A549 (cell line): ENCODE measurements at regions not wholly inside any gene's neighbourhood (a gene's known extent, or its start where the extent isn't known, plus 50 kb on each side); places are given as distances from the start of the nearest gene placed in this dataset.

Source experiments
- ATAC-seq, 2 experiments: fragments of 200-7000 bp in 1 of 2; fragments of >200 bp in 1 of 2; cut with Nextera tagmentation in 1 of 2; cut with Tn5 transposase in 1 of 2; 3 replicates each; pipeline versions ENCODE4 v1.8.0 to v1.9.1; 2018 to 2020; ENCODE audit warnings: mild to moderate bottlenecking in 1 of 2, moderate library complexity in 1 of 2
- CTCF ChIA-PET: fragments of 300-600 bp; sonication (Branson Sonifier 250); formaldehyde crosslinking; extraction: SDS; loops from one replicate; lab custom pipeline; 2021; ENCODE audit warnings: antibody characterized with exemption, inconsistent platforms; lab: Yijun Ruan, JAX
- POLR2A ChIA-PET: fragments of 350-600 bp; formaldehyde crosslinking; extraction: SDS; loops from one replicate; lab custom pipeline; 2021; ENCODE audit warnings: antibody characterized with exemption, inconsistent platforms; lab: Yijun Ruan, JAX
- DNase-seq, 2 experiments: peaks; one replicate each; pipeline versions ENCODE4 v3.0.0 to v3.0.0-alpha.2; 2011 to 2016; ENCODE audit warnings: low read depth in 1 of 2, low spot score in 1 of 2
- FAIRE-seq: peaks from 2 replicates; lab custom pipeline; 2011; peaks lifted over from hg19 to GRCh38; lab: Jason Lieb, UNC
- H3K27ac ChIP-seq, 2 experiments: fragments of >200 bp; sonication (Bioruptor Twin); formaldehyde crosslinking; 3 replicates each; pipeline ENCODE4 v1.5.1; 2016 to 2017
- H3K4me1 ChIP-seq: fragments of >200 bp; sonication (Bioruptor Twin); formaldehyde crosslinking; 3 replicates; pipeline ENCODE4 v1.6.1; 2016
- H3K4me2 ChIP-seq: fragments of >200 bp; sonication (Bioruptor Twin); formaldehyde crosslinking; 3 replicates; pipeline ENCODE4 v1.6.1; 2016
- H3K4me3 ChIP-seq: fragments of >200 bp; sonication (Bioruptor Twin); formaldehyde crosslinking; 3 replicates; pipeline ENCODE4 v1.5.1; 2016
- H3K9me3 ChIP-seq: fragments of >200 bp; sonication (Bioruptor Twin); formaldehyde crosslinking; 3 replicates; pipeline ENCODE4 v1.6.1; 2016
- BHLHE40 ChIP-seq: IDR thresholded peaks from 2 replicates; pipeline ENCODE4 v1.6.1; 2012; ENCODE audit warnings: low read depth, low read length, inconsistent platforms
- CBX2 ChIP-seq: fragments of 200-600 bp; sonication (generic); IDR thresholded peaks from 2 replicates; pipeline ENCODE4 v1.6.1; 2016; ENCODE audit warnings: low read depth, mild to moderate bottlenecking, borderline replicate concordance
- CHD4 ChIP-seq: fragments of 200-600 bp; sonication (generic); IDR thresholded peaks from 2 replicates; pipeline ENCODE4 v1.6.1; 2016; ENCODE audit warnings: antibody characterized with exemption, mild to moderate bottlenecking, borderline replicate concordance
- FOSL2 ChIP-seq, 2 experiments: fragments of 450-650 bp in 1 of 2; fragments of >200 bp in 1 of 2; sonication (Bioruptor Twin) in 1 of 2; formaldehyde crosslinking; IDR thresholded peaks; 2 replicates each; pipeline versions ENCODE4 v1.5.0 to v1.6.1; 2016 to 2020; ENCODE audit warnings: mild to moderate bottlenecking in 1 of 2, moderate library complexity in 1 of 2
- FOXS1 ChIP-seq: fragments of 250-450 bp; sonication (Bioruptor Pico); IDR thresholded peaks from 2 replicates; pipeline ENCODE4 v1.5.0; 2020; ENCODE audit warnings: mild to moderate bottlenecking, moderate library complexity
- HDAC2 ChIP-seq: fragments of 200-600 bp; sonication (generic); IDR thresholded peaks from 2 replicates; pipeline ENCODE4 v1.6.1; 2016
- HOXA7 ChIP-seq: fragments of 250-450 bp; sonication (Bioruptor Pico); IDR thresholded peaks from 2 replicates; pipeline ENCODE4 v1.5.0; 2020; ENCODE audit warnings: mild to moderate bottlenecking, moderate library complexity
- HOXB5 ChIP-seq: fragments of 250-450 bp; sonication (Bioruptor Pico); IDR thresholded peaks from 2 replicates; pipeline ENCODE4 v1.5.0; 2020; ENCODE audit warnings: mild to moderate bottlenecking, moderate library complexity
- JUNB ChIP-seq: fragments of >200 bp; sonication (Bioruptor Twin); formaldehyde crosslinking; IDR thresholded peaks from 2 replicates; pipeline ENCODE4 v1.6.1; 2016
- KDM1A ChIP-seq: fragments of 200-600 bp; sonication (generic); IDR thresholded peaks from 2 replicates; pipeline ENCODE4 v1.6.1; 2016; ENCODE audit warnings: low read depth, mild to moderate bottlenecking
- MAFK ChIP-seq: fragments of 450-650 bp; IDR thresholded peaks from 2 replicates; pipeline ENCODE4 v1.6.1; 2014; ENCODE audit not compliant: partially characterized antibody
- PHF8 ChIP-seq: fragments of 200-600 bp; sonication (generic); IDR thresholded peaks from 2 replicates; pipeline ENCODE4 v1.6.1; 2016; ENCODE audit warnings: low read depth, mild to moderate bottlenecking, antibody characterized with exemption, moderate library complexity, borderline replicate concordance
- RAD21 ChIP-seq, 2 experiments: fragments of >200 bp in 1 of 2; sonication (Bioruptor Twin) in 1 of 2; formaldehyde crosslinking in 1 of 2; IDR thresholded peaks in 1 of 2; conservative IDR thresholded peaks in 1 of 2; 2 replicates in 1 of 2; 3 replicates in 1 of 2; pipeline ENCODE4 v1.6.1; 2012 to 2018; ENCODE audit warnings: inconsistent platforms in 1 of 2
- RFX5 ChIP-seq: fragments of 450-650 bp; IDR thresholded peaks from 2 replicates; pipeline ENCODE4 v1.7.1; 2014; ENCODE audit warnings: antibody characterized with exemption, mild to moderate bottlenecking, moderate library complexity
- SREBF2 ChIP-seq: fragments of 450-650 bp; IDR thresholded peaks from 2 replicates; pipeline ENCODE4 v1.6.1; 2014; ENCODE audit warnings: mild to moderate bottlenecking, moderate library complexity
- TFCP2L1 ChIP-seq: fragments of 250-450 bp; sonication (Bioruptor Pico); IDR thresholded peaks from 2 replicates; pipeline ENCODE4 v1.5.0; 2021; ENCODE audit warnings: mild to moderate bottlenecking
- TP53 ChIP-seq: fragments of 250-450 bp; sonication (Bioruptor Pico); IDR thresholded peaks from 2 replicates; pipeline ENCODE4 v1.5.0; 2021; ENCODE audit warnings: mild to moderate bottlenecking, moderate library complexity
- ZSCAN20 ChIP-seq: fragments of 250-450 bp; sonication (Bioruptor Pico); IDR thresholded peaks from 2 replicates; pipeline ENCODE4 v1.8.0; 2022; ENCODE audit warnings: mild to moderate bottlenecking, moderate library complexity
- WGBS: methylation state at CpG from one replicate; pipeline ENCODE4 v1.1.6; 2017; ENCODE audit errors: missing lambda C conversion rate; 5-methylcytosine and 5-hydroxymethylcytosine counted together
- TF ChIP-seq, protein P1 (sequence below): fragments of >200 bp; sonication (Bioruptor Twin); formaldehyde crosslinking; IDR thresholded peaks from 2 replicates; pipeline ENCODE4 v1.6.1; 2016
- TF ChIP-seq, protein P2 (sequence below): fragments of 250-450 bp; sonication (Bioruptor Pico); IDR thresholded peaks from 2 replicates; pipeline ENCODE4 v1.5.0; 2021; ENCODE audit warnings: mild to moderate bottlenecking, moderate library complexity, borderline replicate concordance
- TF ChIP-seq, protein P3 (sequence below): fragments of >200 bp; sonication (Bioruptor Twin); formaldehyde crosslinking; IDR thresholded peaks from 3 replicates; pipeline ENCODE4 v1.6.1; 2016
- TF ChIP-seq, protein P4 (sequence below): fragments of >200 bp; sonication (Bioruptor Twin); formaldehyde crosslinking; IDR thresholded peaks from 3 replicates; pipeline ENCODE4 v1.5.1; 2016
- TF ChIP-seq, protein P5 (sequence below): fragments of 250-450 bp; sonication (Bioruptor Pico); IDR thresholded peaks from 2 replicates; pipeline ENCODE4 v1.5.0; 2020; ENCODE audit warnings: low read depth, mild to moderate bottlenecking, moderate library complexity

DNA sequence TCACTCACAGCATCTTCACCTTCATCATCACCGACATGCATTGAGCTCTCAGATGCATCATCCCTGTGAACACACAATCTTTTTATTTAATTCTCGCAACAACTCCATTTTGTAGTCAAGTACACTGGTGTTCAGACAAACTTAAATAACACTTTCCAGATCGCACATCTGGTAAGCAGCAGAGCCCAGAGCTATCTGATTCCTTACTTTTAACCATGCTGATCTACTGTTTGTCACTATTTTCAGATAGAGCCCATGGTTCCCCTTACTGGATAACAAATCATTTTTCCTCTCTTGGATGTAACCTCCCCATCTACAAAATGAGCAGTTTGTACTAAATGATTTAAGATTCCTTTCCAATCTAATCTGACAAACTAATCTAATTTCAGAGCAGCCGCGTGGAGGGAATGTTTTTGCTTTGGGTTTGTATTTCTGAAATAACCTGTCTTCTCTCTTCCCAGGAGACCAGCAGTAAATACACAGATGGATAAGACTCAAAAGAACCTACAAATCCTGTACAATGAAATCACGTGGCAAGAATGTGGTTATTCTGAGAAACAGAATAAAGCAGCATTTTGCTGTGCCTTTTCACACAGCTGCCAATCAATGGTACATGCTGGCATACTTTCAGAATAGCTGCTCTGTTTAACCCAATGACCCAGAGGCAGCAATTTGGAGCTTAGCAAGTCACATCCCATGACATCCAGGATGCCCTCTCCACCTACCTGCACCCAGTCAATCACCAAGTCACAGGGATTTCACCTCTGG lies 72.9 kb upstream of the CCL2 start:
- ATAC-seq: no peak
- Histone ChIP-seq H3K4me3 (no peak overlapping the region), H3K4me1 (no peaks in the 10 kb centered on the region), H3K27ac (no peak overlapping the region)
- WGBS: 31% methylated on average over 6 of the region's 6 CpGs
- TF ChIP-seq, protein P1, sequence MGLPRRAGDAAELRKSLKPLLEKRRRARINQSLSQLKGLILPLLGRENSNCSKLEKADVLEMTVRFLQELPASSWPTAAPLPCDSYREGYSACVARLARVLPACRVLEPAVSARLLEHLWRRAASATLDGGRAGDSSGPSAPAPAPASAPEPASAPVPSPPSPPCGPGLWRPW: no peak
- TF ChIP-seq FOXS1 (CRISPR knock-in tag): no peak
- TF ChIP-seq KDM1A: no peak
- no peak for TF ChIP-seq SREBF2
- no peak for TF ChIP-seq CBX2
- TF ChIP-seq RFX5: no peak
- no peak for TF ChIP-seq RAD21 (conservative IDR thresholded peaks at IDR 0.05 in 1 of 2, IDR thresholded peaks at IDR 0.05 in 1 of 2)
- no peak for TF ChIP-seq MAFK
- TF ChIP-seq, protein P2, sequence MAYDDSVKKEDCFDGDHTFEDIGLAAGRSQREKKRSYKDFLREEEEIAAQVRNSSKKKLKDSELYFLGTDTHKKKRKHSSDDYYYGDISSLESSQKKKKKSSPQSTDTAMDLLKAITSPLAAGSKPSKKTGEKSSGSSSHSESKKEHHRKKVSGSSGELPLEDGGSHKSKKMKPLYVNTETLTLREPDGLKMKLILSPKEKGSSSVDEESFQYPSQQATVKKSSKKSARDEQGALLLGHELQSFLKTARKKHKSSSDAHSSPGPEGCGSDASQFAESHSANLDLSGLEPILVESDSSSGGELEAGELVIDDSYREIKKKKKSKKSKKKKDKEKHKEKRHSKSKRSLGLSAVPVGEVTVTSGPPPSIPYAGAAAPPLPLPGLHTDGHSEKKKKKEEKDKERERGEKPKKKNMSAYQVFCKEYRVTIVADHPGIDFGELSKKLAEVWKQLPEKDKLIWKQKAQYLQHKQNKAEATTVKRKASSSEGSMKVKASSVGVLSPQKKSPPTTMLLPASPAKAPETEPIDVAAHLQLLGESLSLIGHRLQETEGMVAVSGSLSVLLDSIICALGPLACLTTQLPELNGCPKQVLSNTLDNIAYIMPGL (CRISPR knock-in tag): no peak
- no peak for TF ChIP-seq CHD4
- TF ChIP-seq FOSL2 (IDR thresholded peaks at IDR 0.05): no peak
- TF ChIP-seq FOSL2 (CRISPR knock-in tag; IDR thresholded peaks at IDR 0.05): no peak
- no peak for TF ChIP-seq HDAC2
- TF ChIP-seq, all 56 proteins: peak for 0
- FAIRE-seq: no peak
- ChIA-PET CTCF (interaction anchor here (1.3 to 2.1 kb wide), 4 partner anchors 10 to 180 kb away, joined by 4 to 12 read pairs (median 5); partner anchors contain the start of gene CCL1), POLR2A (no interaction called here)
- no peaks in the 10 kb centered on the region for H3K9me3 ChIP-seq
- DNase-seq: no peak
- no peak overlapping the region for H3K4me2 ChIP-seq

DNA sequence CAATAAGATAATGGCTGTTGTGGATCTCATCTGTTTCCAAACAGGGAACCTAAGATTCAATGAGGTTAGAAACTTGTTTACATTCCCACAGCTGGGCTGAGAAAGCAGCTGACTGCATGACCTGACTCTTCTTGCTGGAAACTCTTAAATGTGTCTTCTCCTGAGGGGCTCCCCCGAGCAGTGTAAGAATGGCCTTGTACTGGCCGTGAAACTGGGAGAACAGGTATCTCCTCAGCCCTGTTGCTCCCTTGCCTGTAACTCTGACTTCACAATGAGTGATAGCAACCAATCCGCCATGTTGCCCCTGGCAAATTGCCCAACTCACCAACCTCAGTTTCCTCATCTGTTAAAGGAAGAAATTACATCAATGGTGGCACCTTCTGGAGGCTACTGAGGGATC lies 59.1 kb upstream of the CCL2 start:
- FAIRE-seq (no peak), DNase-seq (no peak)
- no peak overlapping the region for H3K4me3 ChIP-seq
- H3K4me2 ChIP-seq: no peak overlapping the region
- peaks cover 4% of the 10 kb centered on the region; the same call in 1 of the 3 replicates for H3K4me1 ChIP-seq
- TF ChIP-seq BHLHE40 (no peak), FOXS1 (CRISPR knock-in tag) (no peak), HOXB5 (no peak), MAFK (no peak), PHF8 (no peak), ZSCAN20 (CRISPR knock-in tag) (no peak), CHD4 (no peak), CBX2 (no peak), FOSL2 (IDR thresholded peaks at IDR 0.05) (no peak), FOSL2 (CRISPR knock-in tag; IDR thresholded peaks at IDR 0.05) (no peak), JUNB (no peak), TFCP2L1 (CRISPR knock-in tag) (no peak), TP53 (CRISPR knock-in tag) (no peak), RAD21 (conservative IDR thresholded peaks at IDR 0.05 in 1 of 2, IDR thresholded peaks at IDR 0.05 in 1 of 2) (no peak), HOXA7 (no peak)
- TF ChIP-seq, protein P3, sequence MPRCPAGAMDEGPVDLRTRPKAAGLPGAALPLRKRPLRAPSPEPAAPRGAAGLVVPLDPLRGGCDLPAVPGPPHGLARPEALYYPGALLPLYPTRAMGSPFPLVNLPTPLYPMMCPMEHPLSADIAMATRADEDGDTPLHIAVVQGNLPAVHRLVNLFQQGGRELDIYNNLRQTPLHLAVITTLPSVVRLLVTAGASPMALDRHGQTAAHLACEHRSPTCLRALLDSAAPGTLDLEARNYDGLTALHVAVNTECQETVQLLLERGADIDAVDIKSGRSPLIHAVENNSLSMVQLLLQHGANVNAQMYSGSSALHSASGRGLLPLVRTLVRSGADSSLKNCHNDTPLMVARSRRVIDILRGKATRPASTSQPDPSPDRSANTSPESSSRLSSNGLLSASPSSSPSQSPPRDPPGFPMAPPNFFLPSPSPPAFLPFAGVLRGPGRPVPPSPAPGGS: no peak
- TF ChIP-seq, protein P4, sequence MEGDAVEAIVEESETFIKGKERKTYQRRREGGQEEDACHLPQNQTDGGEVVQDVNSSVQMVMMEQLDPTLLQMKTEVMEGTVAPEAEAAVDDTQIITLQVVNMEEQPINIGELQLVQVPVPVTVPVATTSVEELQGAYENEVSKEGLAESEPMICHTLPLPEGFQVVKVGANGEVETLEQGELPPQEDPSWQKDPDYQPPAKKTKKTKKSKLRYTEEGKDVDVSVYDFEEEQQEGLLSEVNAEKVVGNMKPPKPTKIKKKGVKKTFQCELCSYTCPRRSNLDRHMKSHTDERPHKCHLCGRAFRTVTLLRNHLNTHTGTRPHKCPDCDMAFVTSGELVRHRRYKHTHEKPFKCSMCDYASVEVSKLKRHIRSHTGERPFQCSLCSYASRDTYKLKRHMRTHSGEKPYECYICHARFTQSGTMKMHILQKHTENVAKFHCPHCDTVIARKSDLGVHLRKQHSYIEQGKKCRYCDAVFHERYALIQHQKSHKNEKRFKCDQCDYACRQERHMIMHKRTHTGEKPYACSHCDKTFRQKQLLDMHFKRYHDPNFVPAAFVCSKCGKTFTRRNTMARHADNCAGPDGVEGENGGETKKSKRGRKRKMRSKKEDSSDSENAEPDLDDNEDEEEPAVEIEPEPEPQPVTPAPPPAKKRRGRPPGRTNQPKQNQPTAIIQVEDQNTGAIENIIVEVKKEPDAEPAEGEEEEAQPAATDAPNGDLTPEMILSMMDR: no peak
- TF ChIP-seq, protein P5, sequence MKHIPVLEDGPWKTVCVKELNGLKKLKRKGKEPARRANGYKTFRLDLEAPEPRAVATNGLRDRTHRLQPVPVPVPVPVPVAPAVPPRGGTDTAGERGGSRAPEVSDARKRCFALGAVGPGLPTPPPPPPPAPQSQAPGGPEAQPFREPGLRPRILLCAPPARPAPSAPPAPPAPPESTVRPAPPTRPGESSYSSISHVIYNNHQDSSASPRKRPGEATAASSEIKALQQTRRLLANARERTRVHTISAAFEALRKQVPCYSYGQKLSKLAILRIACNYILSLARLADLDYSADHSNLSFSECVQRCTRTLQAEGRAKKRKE (CRISPR knock-in tag): no peak
- TF ChIP-seq, all 56 proteins: peak for 0
- Histone ChIP-seq H3K9me3 (peaks cover 3% of the 10 kb centered on the region; the same call in 2 of the 3 replicates), H3K27ac (no peak overlapping the region)
- ChIA-PET CTCF (interaction anchor here (0.9 to 3.0 kb wide), 5 partner anchors 22 to 166 kb away, joined by 3 to 53 read pairs (median 3); partner anchors contain the start of gene CCL1), POLR2A (no interaction called here)
- 10% methylated on average over 3 of the region's 3 CpGs for WGBS
- ATAC-seq: no peak
